Aorta (tissue), 5 donors: ENCODE measurements at regions not wholly inside any gene's neighbourhood (a gene's known extent, or its start where the extent isn't known, plus 50 kb on each side); places are given as distances from the start of the nearest gene placed in this dataset.

Source experiments
- ATAC-seq: fragments of 200-7000 bp; cut with Tn5 transposase; one replicate; pipeline ENCODE4 v1.9.1; 2022; ENCODE audit warnings: moderate library complexity; ENCODE audit not compliant: low FRiP score
- DNase-seq, 2 donors: peaks; one replicate each; pipeline ENCODE4 v3.0.0-alpha.2; 2020
- H3K27ac ChIP-seq, 2 donors: one replicate each; pipeline ENCODE4 v1.5.1; 2013; ENCODE audit warnings: low read length in 2 of 2, mild to moderate bottlenecking in 2 of 2, moderate library complexity in 2 of 2, control low read depth in 1 of 2, inconsistent platforms in 1 of 2, low read depth in 1 of 2
- H3K27me3 ChIP-seq, 2 donors: one replicate each; pipeline ENCODE4 v1.6.1; 2013; ENCODE audit warnings: control low read depth in 1 of 2, low read length in 1 of 2, mild to moderate bottlenecking in 1 of 2, moderate library complexity in 1 of 2; ENCODE audit not compliant: insufficient read depth in 2 of 2, control insufficient read depth in 1 of 2
- H3K36me3 ChIP-seq, 2 donors: one replicate each; pipeline ENCODE4 v1.6.1; 2013; ENCODE audit warnings: control low read depth in 1 of 2, low read length in 1 of 2, mild to moderate bottlenecking in 1 of 2; ENCODE audit not compliant: insufficient read depth in 2 of 2, control insufficient read depth in 1 of 2
- H3K4me1 ChIP-seq, 2 donors: one replicate each; pipeline ENCODE4 v1.6.1; 2013; ENCODE audit warnings: low read length in 2 of 2, control low read depth in 1 of 2, mild to moderate bottlenecking in 1 of 2, moderate library complexity in 1 of 2; ENCODE audit not compliant: insufficient read depth in 2 of 2, control insufficient read depth in 1 of 2
- H3K4me3 ChIP-seq, 2 donors: one replicate each; pipeline ENCODE4 v1.5.1; 2013; ENCODE audit warnings: low read length in 2 of 2, control low read depth in 1 of 2, mild to moderate bottlenecking in 1 of 2
- H3K9me3 ChIP-seq: one replicate; pipeline ENCODE4 v1.6.1; 2013; ENCODE audit warnings: mild to moderate bottlenecking, low read length; ENCODE audit not compliant: control insufficient read depth
- WGBS, 2 donors: extraction: QIAGEN DNeasy Blood & Tissue Kit; methylation state at CpG; one replicate each; pipeline ENCODE4 v1.1.7; 2013; 5-methylcytosine and 5-hydroxymethylcytosine counted together
- intact Hi-C, 2 donors: fragments of 100-400 bp; cut with DNase I; formaldehyde crosslinking; loops; one replicate each; pipeline versions ENCODE4 v1.14.2 to v1.15.0; 2022
- donor health status: healthy with polysubstance abuse.
- donor health status: Bipolar disorder and iron deficiency.
- donor health status: DM: no; HTN: no; CAD: no.
- donor health status: DM: no; HTN: no; CAD: no.
- donor health status: DM: yes; HTN: yes; CAD: no.

DNA sequence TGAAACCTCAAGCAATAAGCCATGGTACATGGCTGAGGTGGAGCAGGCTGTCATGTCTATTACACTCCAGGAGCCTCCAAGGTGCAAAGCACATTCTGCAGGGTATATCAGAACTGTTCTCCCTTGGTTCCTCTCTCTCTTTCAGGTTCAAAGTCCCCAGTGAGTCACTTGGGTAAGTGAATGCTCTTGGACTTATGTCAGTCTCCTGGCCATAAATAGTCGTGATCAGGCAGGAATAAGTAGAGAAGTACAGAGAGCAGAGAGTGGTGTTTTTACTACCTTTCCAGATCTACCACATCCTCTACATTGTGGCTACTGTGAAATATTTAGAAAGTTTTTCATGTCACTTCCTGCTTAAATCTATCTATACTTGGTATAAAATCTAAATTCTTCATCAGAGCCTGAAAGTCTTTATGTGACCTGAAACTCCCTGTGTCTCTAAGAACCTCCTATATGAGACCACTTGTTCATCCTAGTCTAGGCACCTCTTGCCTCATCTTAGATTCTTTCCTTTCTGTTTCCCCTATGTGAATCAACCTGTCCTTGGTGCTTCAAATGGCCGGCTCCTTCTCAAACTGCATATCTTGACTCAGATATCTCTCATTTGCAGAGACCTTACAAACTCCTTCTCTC, 1077.6 kb upstream of the MAP3K7 start:
- H3K27me3 ChIP-seq = no peaks in the 10 kb centered on the region
- H3K36me3 ChIP-seq = no peaks in the 10 kb centered on the region
- WGBS, 2 donors = 84 to 85% methylated on average over 2 of the region's 2 CpGs
- ATAC-seq (no peak), DNase-seq (no peak)
- H3K4me1 ChIP-seq = no peaks in the 10 kb centered on the region
- intact Hi-C loops = no loop called here
- no peak overlapping the region for H3K27ac ChIP-seq
- no peaks in the 10 kb centered on the region for H3K9me3 ChIP-seq
- no peak overlapping the region for H3K4me3 ChIP-seq

DNA sequence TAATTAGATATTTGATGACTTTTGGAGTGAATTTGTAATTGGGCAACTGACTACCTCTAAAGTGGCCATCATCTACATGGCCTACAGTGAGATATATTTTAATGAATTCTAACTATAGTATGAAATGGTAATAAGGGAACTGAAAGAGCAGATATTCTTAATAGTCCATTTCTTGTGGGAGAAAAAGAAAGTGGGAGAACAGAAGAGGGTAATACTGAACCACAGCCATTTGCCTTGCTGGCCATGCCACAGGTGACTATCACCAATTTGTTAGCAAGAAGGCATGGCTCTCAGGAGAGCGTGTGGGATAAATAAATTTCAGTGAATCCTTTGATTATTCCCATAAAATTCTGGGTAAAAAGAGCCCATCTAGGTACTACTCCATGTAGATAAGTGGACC, 1074.0 kb upstream of the MAP3K7 start:
- H3K27ac ChIP-seq = no peak overlapping the region
- no peaks in the 10 kb centered on the region for H3K4me1 ChIP-seq
- no peaks in the 10 kb centered on the region for H3K27me3 ChIP-seq
- no peak overlapping the region for H3K4me3 ChIP-seq
- 89 to 96% methylated on average over 1 of the region's 1 CpG for WGBS, 2 donors
- ATAC-seq = no peak
- DNase-seq = no peak
- no peaks in the 10 kb centered on the region for H3K36me3 ChIP-seq
- intact Hi-C loops = no loop called here
- H3K9me3 ChIP-seq = no peaks in the 10 kb centered on the region

DNA sequence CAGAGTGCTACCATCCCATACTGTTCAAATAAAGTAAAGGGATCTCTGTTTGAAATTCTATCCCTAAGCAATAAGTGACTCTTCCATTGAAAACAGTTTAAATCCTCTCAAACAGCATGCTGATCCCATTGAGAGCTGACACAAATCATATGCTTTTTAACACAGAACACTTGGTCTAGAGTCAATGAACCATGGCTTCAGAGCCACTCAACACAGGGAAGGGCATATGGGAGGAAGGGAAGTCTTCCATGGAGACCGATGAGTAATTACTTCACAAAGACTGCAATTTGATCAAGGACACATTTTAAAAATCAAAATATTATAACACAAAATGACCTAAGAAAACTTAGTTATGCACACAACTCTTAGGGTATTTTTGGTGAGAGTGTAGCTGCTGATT, 1073.0 kb upstream of the MAP3K7 start:
- WGBS, 2 donors = 10 to 50% methylated on average over 1 of the region's 1 CpG
- no peaks in the 10 kb centered on the region for H3K27me3 ChIP-seq

DNA sequence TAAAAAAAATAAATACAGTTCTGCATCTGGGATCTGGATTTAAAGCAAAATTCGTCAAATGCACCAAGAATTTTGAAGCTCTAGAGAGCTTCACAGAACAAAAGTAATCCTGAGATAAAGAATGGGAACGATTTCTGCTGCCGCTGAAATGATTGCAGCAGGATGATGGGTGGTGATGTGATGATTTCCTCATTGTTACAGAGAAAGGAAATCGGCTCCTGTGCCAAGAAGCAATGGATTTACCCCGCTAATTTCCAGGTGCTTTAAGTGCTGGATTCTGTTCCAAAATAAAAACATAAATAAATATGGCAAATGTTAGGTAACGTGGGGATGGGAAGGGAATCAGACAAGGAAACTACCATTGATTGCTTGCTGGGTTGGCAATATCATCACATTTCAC, 1067.9 kb upstream of the MAP3K7 start:
- H3K27me3 ChIP-seq = no peaks in the 10 kb centered on the region
- no peaks in the 10 kb centered on the region for H3K4me1 ChIP-seq
- H3K4me3 ChIP-seq = no peak overlapping the region
- no peaks in the 10 kb centered on the region for H3K9me3 ChIP-seq
- no peak overlapping the region for H3K27ac ChIP-seq
- no peak for DNase-seq
- no peak for ATAC-seq
- no peaks in the 10 kb centered on the region for H3K36me3 ChIP-seq
- intact Hi-C loops = no loop called here
- WGBS, 2 donors = 48 to 56% methylated on average over 6 of the region's 6 CpGs

More for the DNA sequence above, 1073.0 kb upstream of the MAP3K7 start:
- DNase-seq (no peak), ATAC-seq (no peak)
- Histone ChIP-seq H3K36me3 (no peaks in the 10 kb centered on the region), H3K4me3 (no peak overlapping the region), H3K9me3 (no peaks in the 10 kb centered on the region), H3K27ac (no peak overlapping the region), H3K4me1 (no peaks in the 10 kb centered on the region)
- intact Hi-C loops = no loop called here

DNA sequence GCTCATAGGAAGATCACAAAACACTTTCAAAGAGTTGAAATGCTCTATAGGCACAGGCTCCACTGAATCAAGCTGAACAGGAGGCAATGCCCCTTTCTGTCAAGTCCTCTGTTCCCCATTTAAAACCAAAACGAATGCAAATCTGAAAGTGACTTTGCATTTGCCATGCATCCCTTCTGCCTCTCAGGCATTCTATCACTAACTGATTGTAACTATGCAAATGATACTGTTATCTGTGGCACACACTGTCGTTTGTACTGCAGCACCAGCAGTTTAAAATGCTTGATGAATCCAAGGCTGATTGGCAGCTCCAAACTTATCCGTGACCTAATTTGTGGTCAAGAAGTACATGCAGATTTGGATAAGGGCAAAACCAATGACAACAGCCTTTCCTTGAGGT, 1067.5 kb upstream of the MAP3K7 start:
- Histone ChIP-seq H3K9me3 (no peaks in the 10 kb centered on the region), H3K4me1 (no peaks in the 10 kb centered on the region), H3K36me3 (no peaks in the 10 kb centered on the region), H3K27me3 (no peaks in the 10 kb centered on the region), H3K4me3 (no peak overlapping the region), H3K27ac (no peak overlapping the region)
- intact Hi-C loops = no loop called here
- 8 to 10% methylated on average over 3 of the region's 3 CpGs for WGBS, 2 donors
- no peak for DNase-seq
- no peak for ATAC-seq

DNA sequence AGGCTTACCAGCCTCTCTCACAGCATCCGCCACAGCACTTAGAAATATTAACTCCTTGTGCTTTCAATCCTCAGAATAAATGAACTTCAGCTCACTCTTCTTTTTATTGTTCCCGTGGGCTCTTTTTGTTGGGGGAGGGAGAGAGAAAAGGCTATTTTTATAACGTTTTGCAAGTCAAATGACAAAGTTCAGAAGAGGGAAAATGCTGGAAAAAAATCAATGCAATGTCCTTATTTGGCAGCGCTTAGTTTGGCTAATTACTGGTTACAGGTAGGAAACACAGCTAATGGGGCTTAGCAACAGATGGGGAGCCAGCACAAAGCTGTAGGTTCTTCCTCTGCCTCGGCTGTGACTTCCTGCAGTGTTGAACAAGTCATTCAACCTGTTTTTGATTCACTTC, 1067.0 kb upstream of the MAP3K7 start:
- Histone ChIP-seq H3K27me3 (no peaks in the 10 kb centered on the region), H3K36me3 (no peaks in the 10 kb centered on the region), H3K27ac (no peak overlapping the region), H3K4me1 (no peaks in the 10 kb centered on the region), H3K9me3 (no peaks in the 10 kb centered on the region), H3K4me3 (no peak overlapping the region)
- ATAC-seq (no peak), DNase-seq (no peak)
- intact Hi-C loops = no loop called here
- WGBS, 2 donors = 16 to 19% methylated on average over 5 of the region's 5 CpGs

DNA sequence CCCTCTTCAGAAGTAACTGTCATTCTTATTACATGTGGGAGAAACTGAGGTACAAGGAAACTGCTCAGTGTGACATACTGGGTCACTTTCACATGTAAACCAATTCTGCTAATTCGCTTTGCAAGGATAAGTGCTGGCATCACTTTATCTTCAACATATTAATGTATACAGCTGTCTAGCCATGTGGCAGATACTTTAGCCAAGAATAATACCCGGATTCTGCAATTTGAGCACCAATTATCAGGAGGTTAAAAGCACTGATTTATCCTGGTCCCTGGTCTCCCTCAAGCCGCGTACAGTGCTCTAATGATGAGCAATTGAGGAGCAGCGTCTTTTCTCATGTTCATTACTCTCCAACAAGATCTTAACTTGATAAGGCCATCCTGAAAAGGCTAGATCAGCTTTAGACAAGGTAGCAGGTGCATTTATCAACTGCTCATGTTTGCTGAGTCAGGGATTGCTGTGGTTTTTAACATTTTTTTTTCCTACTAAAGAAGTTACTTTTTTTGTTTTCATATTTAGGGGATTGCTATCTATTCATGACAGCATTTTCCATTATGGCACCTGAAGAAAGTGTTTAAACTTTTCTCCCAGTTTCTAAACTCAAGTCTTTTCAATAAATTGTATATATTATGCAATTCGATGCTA, 1066.3 kb upstream of the MAP3K7 start:
- Histone ChIP-seq H3K27me3 (no peaks in the 10 kb centered on the region), H3K9me3 (no peaks in the 10 kb centered on the region), H3K4me3 (no peak overlapping the region), H3K27ac (no peak overlapping the region), H3K36me3 (no peaks in the 10 kb centered on the region), H3K4me1 (no peaks in the 10 kb centered on the region)
- ATAC-seq = no peak
- WGBS, 2 donors = 58 to 62% methylated on average over 6 of the region's 6 CpGs
- intact Hi-C loops = no loop called here
- no peak for DNase-seq

DNA sequence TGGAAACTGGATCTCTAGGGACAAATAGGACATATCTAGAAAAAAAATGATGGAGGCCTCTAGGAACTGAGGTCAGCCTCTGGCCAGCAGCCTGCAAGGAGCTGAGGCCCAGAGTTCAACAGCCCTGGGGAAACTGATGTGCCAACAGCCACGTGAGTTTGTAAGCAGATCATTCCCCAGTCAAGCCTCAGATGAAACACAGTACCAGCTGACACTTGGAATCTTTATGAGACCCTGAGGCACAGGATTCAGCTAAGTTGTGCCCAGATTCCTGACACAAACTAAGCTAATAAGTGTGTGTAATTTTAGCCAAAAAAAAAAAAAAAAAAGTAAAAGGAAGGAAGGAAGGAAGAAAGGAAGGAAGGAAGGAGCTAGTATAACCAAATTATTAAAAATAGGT, 1059.8 kb upstream of the MAP3K7 start:
- no peaks in the 10 kb centered on the region for H3K4me1 ChIP-seq
- WGBS, 2 donors = 16 to 44% methylated on average over 1 of the region's 1 CpG
- H3K27ac ChIP-seq = no peak overlapping the region
- no peak overlapping the region for H3K4me3 ChIP-seq
- no peaks in the 10 kb centered on the region for H3K9me3 ChIP-seq
- intact Hi-C loops = no loop called here
- H3K27me3 ChIP-seq = no peaks in the 10 kb centered on the region
- no peak for ATAC-seq
- DNase-seq = no peak
- H3K36me3 ChIP-seq = no peaks in the 10 kb centered on the region

DNA sequence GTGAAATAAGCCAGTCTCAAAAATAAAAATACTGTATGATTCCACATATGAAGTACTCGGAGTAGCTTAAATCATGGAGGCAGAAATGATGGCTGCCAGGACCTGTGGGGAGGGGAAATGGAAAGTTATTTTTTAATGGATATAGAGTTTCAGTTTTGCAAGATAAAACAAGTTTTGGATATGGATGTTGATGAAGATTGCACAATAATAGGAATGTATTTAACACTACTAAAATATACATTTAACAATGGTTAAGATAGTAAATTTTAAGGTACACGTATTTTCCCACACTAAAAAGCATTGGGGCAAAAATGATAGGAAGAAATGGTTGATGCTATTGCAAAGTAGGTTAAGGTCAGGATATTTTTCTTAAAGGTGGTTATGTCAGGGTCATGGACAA, 1058.9 kb upstream of the MAP3K7 start:
- no peaks in the 10 kb centered on the region for H3K9me3 ChIP-seq
- no peak for ATAC-seq
- H3K4me1 ChIP-seq = no peaks in the 10 kb centered on the region
- no peak overlapping the region for H3K27ac ChIP-seq
- no peaks in the 10 kb centered on the region for H3K36me3 ChIP-seq
- no peaks in the 10 kb centered on the region for H3K27me3 ChIP-seq
- WGBS, 2 donors = 47 to 81% methylated on average over 2 of the region's 2 CpGs
- H3K4me3 ChIP-seq = no peak overlapping the region
- no peak for DNase-seq
- intact Hi-C loops = no loop called here
